HG03097 (cell line): ENCODE measurements at regions not wholly inside any gene's neighbourhood (a gene's known extent, or its start where the extent isn't known, plus 50 kb on each side); places are given as distances from the start of the nearest gene placed in this dataset.
"Not testable (repeated sequence)": the region's sequence is repeated elsewhere in the genome, so short reads cannot be mapped to it uniquely, and the experiment has no call there.

Experiments used
- ATAC-seq: cut with Tn5 transposase; IDR thresholded peaks from one replicate; pipeline ENCODE4 v1.9.1; 2021; ENCODE audit not compliant: unreplicated experiment, low FRiP score

DNA sequence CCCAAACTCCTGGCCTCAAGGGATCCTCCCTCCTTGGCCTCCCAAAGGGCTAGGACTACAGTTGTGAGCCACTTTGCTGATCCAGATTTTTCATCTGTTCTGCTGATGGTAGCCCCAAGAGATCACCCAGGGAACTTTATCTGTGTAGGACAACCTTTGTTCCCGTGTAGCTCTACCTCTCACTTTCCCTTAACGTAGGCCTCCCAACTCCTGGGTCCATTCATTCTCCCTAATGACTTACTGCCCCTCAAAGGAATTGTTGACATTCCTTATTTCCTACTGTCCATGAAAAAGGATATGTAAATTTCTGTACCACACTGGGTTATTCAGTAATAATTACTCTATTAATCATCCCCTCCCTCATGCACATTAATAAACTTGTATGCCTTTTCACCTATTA, 51.0 kb upstream of the PHF24 start:
- no peak for ATAC-seq

- ATAC-seq: no peak
These were observed 58.4 kb upstream of the PHF24 start for GRCh38 chr9:34899535-34900158.

GRCh38 chr9:34898846-34899245, 59.2 kb upstream of the PHF24 start:
- ATAC-seq: no peak

- no peak for ATAC-seq
These were observed 62.0 kb upstream of the PHF24 start for GRCh38 chr9:34896112-34896511.

DNA sequence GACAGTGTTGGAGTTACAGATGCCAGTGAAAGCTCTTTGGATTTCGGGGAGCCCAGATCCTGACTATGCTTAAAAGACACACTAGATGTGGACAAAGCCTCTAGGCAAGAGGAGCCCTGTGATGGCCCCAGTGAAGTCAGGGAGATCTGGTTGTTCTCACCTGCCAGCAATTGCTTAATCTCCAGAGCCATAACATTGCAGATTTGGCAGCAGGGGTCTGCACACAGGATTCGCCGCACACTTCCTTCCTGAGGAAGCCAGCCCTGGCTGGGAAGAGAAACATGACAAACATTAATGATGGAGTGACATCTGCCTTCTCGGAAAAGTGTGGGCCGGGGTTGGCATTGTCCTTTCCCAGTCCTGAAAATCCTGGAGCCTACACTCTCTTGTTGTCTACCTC, 65.2 kb upstream of the PHF24 start:
- ATAC-seq: no peak

DNA sequence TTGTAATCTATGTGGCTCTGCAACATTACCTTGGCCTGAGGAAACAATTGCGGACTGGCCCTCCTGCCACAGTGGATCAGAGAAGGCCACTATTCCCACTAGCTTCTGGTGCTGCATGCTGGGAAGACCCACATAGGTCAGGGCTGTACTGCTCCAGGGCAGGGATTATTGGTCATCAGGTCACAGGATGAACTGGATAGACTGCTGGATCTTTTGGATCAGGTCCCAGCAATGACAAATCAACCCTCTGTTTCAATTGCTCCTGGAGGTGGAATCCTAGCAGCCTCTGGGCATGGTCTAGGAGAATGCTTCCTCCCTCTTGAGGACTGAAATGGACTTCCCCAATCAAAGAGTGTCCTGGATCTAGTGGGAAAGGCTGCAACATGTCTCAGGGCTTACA, 66.7 kb upstream of the PHF24 start:
- ATAC-seq: no peak

- ATAC-seq: no peak
These were observed 70.2 kb upstream of the PHF24 start for GRCh38 chr9:34887841-34888240.

DNA sequence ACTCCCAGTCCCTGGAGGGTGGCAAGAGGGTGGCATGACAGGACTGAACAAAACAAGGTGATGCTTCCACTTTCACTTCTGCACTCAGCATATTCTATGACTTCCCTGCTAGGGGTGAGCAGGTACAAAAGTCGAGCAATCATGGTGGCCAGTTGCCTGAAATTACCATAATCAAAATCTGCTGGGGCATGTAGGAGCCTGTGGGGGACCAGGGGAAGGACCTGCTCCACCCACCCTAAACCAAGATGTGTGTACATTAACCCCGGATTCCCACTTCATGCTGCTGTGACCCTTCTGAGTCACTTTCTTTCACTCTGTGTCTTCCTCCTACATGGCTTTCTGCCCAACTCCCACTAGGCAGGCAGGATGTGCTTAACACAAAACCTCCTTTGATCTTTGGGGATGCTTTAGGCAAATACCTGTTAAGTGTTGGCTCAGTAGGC, 73.3 kb upstream of the PHF24 start:
- ATAC-seq: peak; percentile 89

GRCh38 chr9:34876096-34876495, 82.0 kb upstream of the PHF24 start:
- ATAC-seq: no peak

- ATAC-seq: no peak
These were observed 88.7 kb upstream of the PHF24 start for GRCh38 chr9:34869390-34869789.

- ATAC-seq: no peak
These were observed 91.5 kb upstream of the PHF24 start for GRCh38 chr9:34866614-34867013.

DNA sequence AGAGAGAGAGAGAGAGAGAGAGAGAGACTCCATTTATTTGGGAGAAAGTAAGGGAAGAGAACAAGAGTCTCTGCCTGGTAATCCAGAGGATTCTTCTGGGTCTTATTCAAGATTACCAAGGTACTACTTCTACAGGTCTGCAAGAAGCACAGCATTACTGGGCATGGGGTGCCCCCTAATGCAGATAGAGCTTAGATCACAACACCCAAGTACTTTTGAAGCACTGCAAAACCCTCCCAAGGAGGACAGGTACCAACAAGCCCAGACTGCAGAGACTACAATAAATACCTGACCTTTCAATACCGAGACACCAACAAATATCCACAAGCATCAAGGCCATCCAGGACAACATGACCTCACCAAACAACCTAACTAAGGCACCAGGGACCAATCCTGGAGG, 94.7 kb upstream of the PHF24 start:
- ATAC-seq: no peak

DNA sequence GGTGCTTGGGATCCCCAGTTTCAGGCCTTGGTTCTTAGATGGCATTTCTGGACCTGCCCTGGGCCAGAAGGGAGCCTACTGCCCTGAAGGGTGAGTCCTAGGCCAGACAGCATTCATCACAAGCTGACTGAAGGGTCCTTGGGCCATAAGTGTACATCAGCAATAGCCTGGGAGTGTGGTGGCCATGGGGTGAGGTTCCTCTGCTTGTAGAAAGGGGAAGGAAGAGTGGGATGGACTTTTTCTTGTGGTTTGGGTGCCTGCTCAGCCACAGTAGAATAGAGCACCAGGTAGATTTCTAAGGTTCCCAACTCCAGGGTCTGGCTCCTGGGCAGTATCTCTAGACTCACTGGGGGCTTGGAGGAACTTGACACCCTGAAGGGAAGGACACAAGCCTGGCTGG, 95.2 kb upstream of the PHF24 start:
- ATAC-seq: no peak

- no peak for ATAC-seq
These were observed 96.0 kb upstream of the PHF24 start for GRCh38 chr9:34862043-34862442.

DNA sequence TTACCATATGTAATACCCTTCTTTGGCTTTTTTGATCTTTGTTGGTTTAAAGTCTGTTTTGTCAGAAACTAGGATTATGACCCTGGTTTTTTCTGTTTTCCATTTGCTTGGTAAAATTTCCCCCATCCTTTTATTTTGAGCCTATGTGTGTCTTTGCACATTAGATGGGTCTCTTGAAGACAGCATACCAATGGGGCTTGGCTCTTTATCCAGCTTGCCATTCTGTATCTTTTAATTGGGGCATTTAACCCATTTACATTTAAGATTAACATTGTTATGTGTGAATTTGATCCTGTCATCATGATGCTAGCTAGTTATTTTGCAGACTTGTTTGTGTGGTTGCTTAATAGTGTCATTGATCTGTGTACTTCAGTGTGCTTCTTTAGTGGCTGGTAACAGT, 103.1 kb upstream of the PHF24 start:
- not testable (repeated sequence) for ATAC-seq

DNA sequence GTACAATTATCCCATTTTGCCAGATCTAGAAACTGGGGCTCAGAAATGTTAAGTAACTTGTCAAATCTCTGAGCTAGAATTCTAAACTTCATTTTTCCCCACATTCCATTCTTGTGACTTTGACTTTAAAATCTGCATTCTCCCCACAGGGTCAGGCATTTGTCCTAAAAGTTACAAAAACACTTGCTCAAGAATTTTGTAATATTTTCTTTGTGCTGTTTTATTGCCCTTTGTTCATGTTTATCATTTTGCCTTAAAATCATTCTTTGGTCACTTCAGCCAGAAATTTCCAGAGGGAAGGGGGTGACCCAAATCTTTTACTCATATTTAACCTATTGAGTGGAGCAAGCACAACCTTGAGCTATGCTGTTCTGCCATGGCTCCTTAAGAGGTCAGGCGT, 120.1 kb upstream of the CCL21 start:
- no peak for ATAC-seq

GRCh38 chr9:34826999-34827538, 117.1 kb upstream of the CCL21 start:
- ATAC-seq: no peak

DNA sequence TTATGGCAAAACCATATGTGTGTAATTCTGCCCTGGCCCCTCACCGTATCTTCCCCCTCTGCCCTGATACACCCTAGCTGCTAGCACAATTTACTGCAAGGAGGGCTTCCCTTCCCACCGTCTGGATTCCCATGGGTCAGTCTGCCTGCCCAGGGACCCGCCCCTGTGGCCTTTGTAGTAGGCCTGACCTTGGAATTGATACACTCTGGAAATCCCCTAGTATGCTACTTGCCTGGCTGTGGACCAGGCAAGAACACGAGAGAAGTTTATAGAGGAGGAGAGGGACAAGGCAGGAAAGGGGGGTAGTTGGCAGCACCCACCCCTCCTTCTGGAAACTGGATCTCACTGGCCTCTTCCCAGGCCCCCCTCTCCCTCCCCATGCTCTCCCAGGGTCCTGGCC, 115.8 kb upstream of the CCL21 start:
- no peak for ATAC-seq

DNA sequence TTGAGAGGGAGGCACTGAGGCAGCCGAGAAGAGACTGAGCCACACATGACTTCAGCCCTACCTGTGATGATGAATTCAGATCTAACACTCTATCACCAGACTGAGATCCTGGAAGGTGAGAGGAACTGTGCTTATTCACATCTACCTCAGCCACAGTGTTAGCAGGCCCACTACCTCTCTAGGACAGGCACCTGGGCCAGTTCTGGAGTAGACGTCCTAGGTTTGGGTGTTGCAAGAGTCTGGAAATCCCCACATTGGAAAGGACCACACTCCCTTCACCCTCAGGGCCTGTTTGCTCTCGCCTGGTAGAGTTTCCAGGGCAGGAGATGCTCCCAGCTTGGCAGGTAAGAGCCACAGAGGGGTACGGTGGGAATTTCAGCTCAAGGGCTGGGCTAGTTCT, 113.8 kb upstream of the CCL21 start:
- no peak for ATAC-seq

DNA sequence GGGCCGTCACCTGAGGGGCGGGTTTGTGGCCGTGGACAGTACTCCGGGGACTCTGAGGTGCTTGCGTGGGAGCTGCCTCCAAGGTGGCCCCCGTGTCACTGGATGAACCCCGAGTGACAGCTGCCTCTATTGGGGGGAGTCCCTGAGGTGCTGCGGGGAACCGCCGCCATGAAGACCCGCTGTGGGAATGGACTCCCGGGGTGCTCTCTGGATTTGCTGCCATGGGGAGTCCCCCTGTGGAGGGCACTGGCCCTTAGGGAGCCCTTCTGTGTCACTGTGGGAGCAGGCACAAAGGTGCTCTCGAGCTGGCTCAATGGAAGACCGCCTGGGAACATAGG, 100.2 kb upstream of the CCL21 start:
- ATAC-seq: no peak

DNA sequence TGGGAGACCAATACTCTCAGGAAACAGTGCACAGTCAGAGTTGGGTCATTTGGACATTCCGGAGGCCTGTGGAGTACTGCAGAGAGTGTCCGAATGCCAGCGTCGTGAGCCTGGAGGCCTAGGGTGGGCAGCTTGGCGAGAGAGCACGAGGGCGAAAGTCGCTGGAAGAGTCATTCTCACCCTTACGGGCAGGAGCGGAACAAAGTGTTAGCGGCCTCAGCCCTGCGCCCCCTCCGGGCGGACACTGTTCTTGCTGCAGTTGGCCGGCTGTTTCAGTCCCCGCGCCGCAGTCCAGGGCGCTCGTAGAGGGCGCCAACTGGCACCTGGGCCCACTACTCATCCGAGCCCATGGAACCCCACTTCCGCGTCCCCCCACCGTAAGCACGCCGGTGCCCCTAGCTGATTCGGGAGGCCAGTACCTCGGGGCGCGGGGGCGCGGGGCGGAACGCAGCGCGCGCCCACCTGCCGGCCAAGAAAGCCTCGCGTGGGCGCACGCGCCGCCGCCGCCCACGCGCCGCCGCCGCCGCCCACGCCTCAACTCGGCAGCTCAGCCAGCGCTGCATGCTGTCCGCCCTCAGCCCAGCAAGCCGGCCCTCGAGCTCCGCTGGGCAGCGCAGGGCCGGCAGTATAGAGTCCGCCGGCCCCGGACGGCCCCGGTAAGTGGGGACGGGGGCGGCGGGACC, 99.7 kb upstream of the CCL21 start:
- ATAC-seq: no peak

DNA sequence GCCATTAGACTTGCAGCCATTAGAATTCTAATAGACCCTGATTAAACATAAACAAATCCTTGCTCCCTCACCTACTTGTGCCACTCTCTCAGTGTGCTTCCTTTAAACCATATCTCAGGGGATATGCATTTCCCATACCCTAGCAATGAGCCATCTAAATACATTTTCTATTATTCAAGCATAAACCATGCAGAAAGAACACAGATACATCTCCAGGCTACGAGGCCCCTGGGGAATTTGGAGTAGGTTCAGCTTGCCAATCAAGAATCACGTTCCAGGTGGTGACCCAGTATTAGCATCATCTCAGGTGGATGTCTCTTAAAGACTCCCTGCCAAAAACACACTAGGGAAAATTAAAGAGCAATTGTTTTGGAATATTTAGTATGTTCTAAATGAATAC, 93.0 kb upstream of the CCL21 start:
- no peak for ATAC-seq
